OCI-LY1 (cell line): ENCODE measurements at regions not wholly inside any gene's neighbourhood (a gene's known extent, or its start where the extent isn't known, plus 50 kb on each side); places are given as distances from the start of the nearest gene placed in this dataset.

ENCODE experiments used
- H2AFZ ChIP-seq: fragments of 200-600 bp; sonication (generic), shearing (Covaris generic); 2 replicates; pipeline ENCODE4 v1.6.0; 2014; ENCODE audit warnings: antibody characterized with exemption, mild to moderate bottlenecking, low read length
- H3F3A ChIP-seq: fragments of 200-600 bp; sonication (generic), shearing (Covaris generic); 2 replicates; pipeline ENCODE4 v1.6.0; 2014; ENCODE audit warnings: mild to moderate bottlenecking, antibody characterized with exemption, low read length, moderate library complexity; ENCODE audit not compliant: insufficient read depth
- H3K27ac ChIP-seq: fragments of 200-600 bp; sonication (generic); 2 replicates; pipeline ENCODE4 v1.5.1; 2014; ENCODE audit warnings: low read length, mixed run types, mild to moderate bottlenecking, low read depth; ENCODE audit not compliant: poor library complexity, severe bottlenecking
- H3K27me3 ChIP-seq: fragments of 200-600 bp; sonication (generic); 2 replicates; pipeline ENCODE4 v1.6.0; 2014; ENCODE audit warnings: antibody characterized with exemption, mild to moderate bottlenecking, low read length, moderate library complexity; ENCODE audit not compliant: insufficient read depth
- H3K36me3 ChIP-seq: fragments of 200-600 bp; sonication (generic); 2 replicates; pipeline ENCODE4 v1.6.1; 2014; ENCODE audit warnings: mild to moderate bottlenecking, antibody characterized with exemption, low read length, moderate library complexity, mixed read lengths; ENCODE audit not compliant: insufficient read depth
- H3K4me1 ChIP-seq: fragments of 200-600 bp; sonication (generic); 2 replicates; pipeline ENCODE4 v1.5.1; 2014; ENCODE audit warnings: mild to moderate bottlenecking, low read length, moderate library complexity; ENCODE audit not compliant: insufficient read depth, severe bottlenecking
- H3K4me2 ChIP-seq: fragments of 200-600 bp; sonication (generic), shearing (Covaris generic); 2 replicates; pipeline ENCODE4 v1.6.1; 2014; ENCODE audit warnings: low read length
- H3K4me3 ChIP-seq: fragments of 200-600 bp; sonication (generic); 2 replicates; pipeline ENCODE4 v1.5.1; 2014; ENCODE audit warnings: low read length, low read depth, mild to moderate bottlenecking, mixed read lengths; ENCODE audit not compliant: poor library complexity, severe bottlenecking
- H3K79me2 ChIP-seq: fragments of 200-600 bp; shearing (Covaris generic); 2 replicates; pipeline ENCODE4 v1.6.1; 2016; ENCODE audit warnings: mixed run types, low read length, mixed read lengths; ENCODE audit not compliant: insufficient read depth
- H3K9ac ChIP-seq: fragments of 200-600 bp; sonication (generic), shearing (Covaris generic); 2 replicates; pipeline ENCODE4 v1.6.1; 2014; ENCODE audit warnings: mild to moderate bottlenecking, low read length, mixed read lengths
- H3K9me2 ChIP-seq: fragments of 200-600 bp; sonication (generic), shearing (Covaris generic); 2 replicates; pipeline ENCODE4 v1.6.1; 2014; ENCODE audit warnings: low read depth, mild to moderate bottlenecking, low read length, mixed read lengths
- H3K9me3 ChIP-seq: fragments of 200-600 bp; shearing (Covaris generic); 2 replicates; pipeline ENCODE4 v1.6.1; 2014; ENCODE audit warnings: low read length, mixed read lengths
- H4K20me1 ChIP-seq: fragments of 200-600 bp; sonication (generic), shearing (Covaris generic); 2 replicates; pipeline ENCODE4 v1.6.0; 2016; ENCODE audit warnings: mild to moderate bottlenecking, low read length; ENCODE audit not compliant: insufficient read depth
- CTCF ChIP-seq: fragments of 200-600 bp; sonication (generic), shearing (Covaris generic); IDR thresholded peaks from 2 replicates; pipeline ENCODE4 v1.5.1; 2017; ENCODE audit warnings: mild to moderate bottlenecking, antibody characterized with exemption, low read length, moderate library complexity, mixed read lengths
- EZH2 ChIP-seq: fragments of 200-600 bp; sonication (generic), shearing (Covaris generic); IDR thresholded peaks from 2 replicates; pipeline ENCODE4 v1.8.0; 2017; ENCODE audit warnings: borderline replicate concordance, mixed run types, mild to moderate bottlenecking, antibody characterized with exemption, low read length, moderate library complexity, mixed read lengths

GRCh38 chr1:105686026-105686425 lies 1370.4 kb upstream of the PRMT6 start:
- no peaks in the 10 kb centered on the region for H4K20me1 ChIP-seq
- H2AFZ ChIP-seq: no peak overlapping the region

GRCh38 chr1:105686874-105687690 lies 1369.4 kb upstream of the PRMT6 start:
- H3K27ac ChIP-seq: no peak overlapping the region
- no peaks in the 10 kb centered on the region for H3K9me2 ChIP-seq
- H3K4me2 ChIP-seq: no peak overlapping the region
- H3K27me3 ChIP-seq: no peaks in the 10 kb centered on the region
- no peaks in the 10 kb centered on the region for H3K36me3 ChIP-seq
- no peaks in the 10 kb centered on the region for H3K4me1 ChIP-seq
- no peaks in the 10 kb centered on the region for H3K9me3 ChIP-seq
- no peak overlapping the region for H3K4me3 ChIP-seq
- no peaks in the 10 kb centered on the region for H3K79me2 ChIP-seq
- no peak overlapping the region for H2AFZ ChIP-seq
- H4K20me1 ChIP-seq: no peaks in the 10 kb centered on the region
- no peaks in the 10 kb centered on the region for H3F3A ChIP-seq
- no peak overlapping the region for H3K9ac ChIP-seq
- TF ChIP-seq EZH2 (no peak), CTCF (no peak)

More at GRCh38 chr1:105686026-105686425, 1370.4 kb upstream of the PRMT6 start:
- Histone ChIP-seq H3F3A (no peaks in the 10 kb centered on the region), H3K9ac (no peak overlapping the region), H3K9me3 (no peaks in the 10 kb centered on the region), H3K27ac (no peak overlapping the region), H3K4me2 (no peak overlapping the region), H3K9me2 (no peaks in the 10 kb centered on the region), H3K79me2 (no peaks in the 10 kb centered on the region), H3K4me1 (no peaks in the 10 kb centered on the region), H3K27me3 (no peaks in the 10 kb centered on the region), H3K4me3 (no peak overlapping the region), H3K36me3 (no peaks in the 10 kb centered on the region)
- TF ChIP-seq EZH2 (no peak), CTCF (no peak)

- no peaks in the 10 kb centered on the region for H3F3A ChIP-seq
- H3K9ac ChIP-seq: no peak overlapping the region
- no peaks in the 10 kb centered on the region for H3K4me1 ChIP-seq
- no peak overlapping the region for H3K27ac ChIP-seq
- H3K9me2 ChIP-seq: no peaks in the 10 kb centered on the region
- H4K20me1 ChIP-seq: no peaks in the 10 kb centered on the region
- no peak overlapping the region for H3K4me3 ChIP-seq
- no peak overlapping the region for H3K4me2 ChIP-seq
- TF ChIP-seq EZH2 (no peak), CTCF (no peak)
- no peaks in the 10 kb centered on the region for H3K36me3 ChIP-seq
- H3K79me2 ChIP-seq: no peaks in the 10 kb centered on the region
- no peaks in the 10 kb centered on the region for H3K9me3 ChIP-seq
- H3K27me3 ChIP-seq: no peaks in the 10 kb centered on the region
- H2AFZ ChIP-seq: no peak overlapping the region
Measured at GRCh38 chr1:105700723-105701122, 1355.8 kb upstream of the PRMT6 start.
